RWPE1 (cell line): ENCODE measurements at regions not wholly inside any gene's neighbourhood (a gene's known extent, or its start where the extent isn't known, plus 50 kb on each side); places are given as distances from the start of the nearest gene placed in this dataset.

Experiments used
- CTCF ChIA-PET: fragments of 350-600 bp; sonication (Branson Sonifier 250); formaldehyde crosslinking; extraction: SDS; loops from one replicate; lab custom pipeline; 2021; lab: Yijun Ruan, JAX
- POLR2A ChIA-PET: fragments of 400-600 bp; formaldehyde crosslinking; extraction: SDS; loops from one replicate; lab custom pipeline; 2020; ENCODE audit warnings: antibody characterized with exemption; ENCODE audit not compliant: low non-redundant PET; lab: Yijun Ruan, JAX
- DNase-seq: peaks from one replicate; pipeline ENCODE4 v3.0.0; 2012; ENCODE audit warnings: low spot score
- H3K27ac ChIP-seq: fragments of 450-650 bp; 2 replicates; pipeline ENCODE4 v1.5.1; 2017
- TF ChIP-seq, protein P1 (sequence below): fragments of 450-650 bp; conservative IDR thresholded peaks from 2 replicates; pipeline ENCODE4 v1.5.1; 2017; ENCODE audit warnings: low read depth, mild to moderate bottlenecking

DNA sequence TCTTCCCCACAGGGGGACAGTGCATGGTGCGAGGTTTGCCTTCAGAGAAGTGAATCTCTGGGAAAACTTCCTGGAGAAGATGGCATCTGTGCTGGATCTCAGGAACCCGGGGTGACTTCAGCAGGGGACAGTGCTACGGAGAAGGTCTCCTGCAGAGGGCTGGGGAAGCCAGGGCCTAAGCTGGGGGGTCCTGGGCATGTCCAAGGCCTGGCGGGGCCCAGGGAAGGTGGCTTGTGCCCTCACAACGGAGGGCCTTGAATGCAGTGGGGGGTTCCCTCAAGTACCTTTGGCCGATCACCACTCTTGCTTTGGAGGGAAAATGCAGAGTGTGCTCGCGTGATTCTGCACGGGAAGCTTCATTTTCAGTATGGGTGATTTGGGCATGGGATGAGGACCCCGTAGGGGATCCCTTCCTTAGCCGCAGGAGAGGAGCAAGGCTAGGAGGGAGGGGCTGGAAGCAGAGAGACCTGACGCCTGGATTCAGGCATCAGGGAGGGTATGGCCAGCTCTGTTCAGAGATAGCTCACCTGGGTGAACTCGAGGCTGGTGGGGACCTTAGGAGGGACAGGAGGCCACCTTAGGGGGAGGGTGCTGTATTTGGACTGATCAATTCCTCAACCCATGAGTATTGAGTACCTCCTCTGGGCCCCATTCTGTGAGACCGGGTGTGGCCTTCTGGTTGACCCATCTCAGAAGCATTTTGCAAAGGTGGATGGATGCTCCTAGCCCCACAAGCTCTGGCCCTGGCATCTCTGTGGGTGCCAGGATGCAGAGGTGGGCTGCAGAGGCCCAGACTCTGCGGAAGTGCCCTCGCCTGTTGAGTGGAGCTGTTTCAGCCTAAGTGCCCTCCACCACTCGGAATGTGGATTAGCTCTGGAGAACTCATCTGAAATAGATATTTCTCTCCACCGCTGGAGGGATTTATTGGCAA is 529.4 kb downstream of the TBC1D22A start:
- TF ChIP-seq, protein P1, sequence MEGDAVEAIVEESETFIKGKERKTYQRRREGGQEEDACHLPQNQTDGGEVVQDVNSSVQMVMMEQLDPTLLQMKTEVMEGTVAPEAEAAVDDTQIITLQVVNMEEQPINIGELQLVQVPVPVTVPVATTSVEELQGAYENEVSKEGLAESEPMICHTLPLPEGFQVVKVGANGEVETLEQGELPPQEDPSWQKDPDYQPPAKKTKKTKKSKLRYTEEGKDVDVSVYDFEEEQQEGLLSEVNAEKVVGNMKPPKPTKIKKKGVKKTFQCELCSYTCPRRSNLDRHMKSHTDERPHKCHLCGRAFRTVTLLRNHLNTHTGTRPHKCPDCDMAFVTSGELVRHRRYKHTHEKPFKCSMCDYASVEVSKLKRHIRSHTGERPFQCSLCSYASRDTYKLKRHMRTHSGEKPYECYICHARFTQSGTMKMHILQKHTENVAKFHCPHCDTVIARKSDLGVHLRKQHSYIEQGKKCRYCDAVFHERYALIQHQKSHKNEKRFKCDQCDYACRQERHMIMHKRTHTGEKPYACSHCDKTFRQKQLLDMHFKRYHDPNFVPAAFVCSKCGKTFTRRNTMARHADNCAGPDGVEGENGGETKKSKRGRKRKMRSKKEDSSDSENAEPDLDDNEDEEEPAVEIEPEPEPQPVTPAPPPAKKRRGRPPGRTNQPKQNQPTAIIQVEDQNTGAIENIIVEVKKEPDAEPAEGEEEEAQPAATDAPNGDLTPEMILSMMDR = no peak
- CTCF ChIA-PET = interaction anchor here (0.6 kb wide), 1 partner anchor 27 kb away, joined by 4 read pairs; no protein-coding TSS in a partner anchor
- POLR2A ChIA-PET = no interaction called here
- DNase-seq = no peak
- peak overlapping the region; percentile 43; the same call in 1 of the 2 replicates for H3K27ac ChIP-seq

DNA sequence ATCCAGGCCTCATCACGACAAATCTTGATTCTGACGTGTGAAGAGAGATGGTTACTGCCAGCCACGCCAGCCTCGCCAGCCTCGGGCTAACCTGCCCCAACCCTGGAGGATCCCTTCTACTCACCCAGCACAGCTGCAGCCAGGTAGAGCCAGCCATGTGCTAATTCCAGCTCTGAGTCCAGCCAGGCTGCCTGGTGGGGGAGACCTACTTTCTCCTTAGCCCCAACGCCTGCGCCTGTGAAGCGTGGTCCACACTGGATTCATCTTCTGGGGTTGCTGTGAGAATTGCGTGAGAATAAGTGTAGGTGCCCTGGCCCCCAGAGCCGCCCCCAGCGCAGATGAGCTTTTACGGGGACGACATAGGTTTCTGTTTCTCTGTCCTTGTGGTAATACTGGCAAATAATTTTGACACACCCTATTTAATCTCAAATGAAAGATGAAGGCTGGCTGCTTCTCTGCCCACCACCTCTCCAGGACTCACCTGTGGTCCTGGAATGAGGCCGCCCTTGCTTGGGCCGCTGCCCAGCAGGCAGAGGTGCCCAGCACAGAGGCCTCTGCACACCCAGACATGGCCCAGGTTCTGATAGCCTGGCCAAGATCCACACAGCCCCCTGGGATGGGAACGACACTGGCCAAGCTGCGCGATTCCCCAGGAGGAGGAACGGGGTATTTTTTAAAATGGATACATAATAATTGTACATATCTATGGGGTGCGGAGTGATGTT is 528.4 kb downstream of the TBC1D22A start:
- ChIA-PET POLR2A (no interaction called here), CTCF (no interaction called here)
- TF ChIP-seq, protein P1 = no peak

DNA sequence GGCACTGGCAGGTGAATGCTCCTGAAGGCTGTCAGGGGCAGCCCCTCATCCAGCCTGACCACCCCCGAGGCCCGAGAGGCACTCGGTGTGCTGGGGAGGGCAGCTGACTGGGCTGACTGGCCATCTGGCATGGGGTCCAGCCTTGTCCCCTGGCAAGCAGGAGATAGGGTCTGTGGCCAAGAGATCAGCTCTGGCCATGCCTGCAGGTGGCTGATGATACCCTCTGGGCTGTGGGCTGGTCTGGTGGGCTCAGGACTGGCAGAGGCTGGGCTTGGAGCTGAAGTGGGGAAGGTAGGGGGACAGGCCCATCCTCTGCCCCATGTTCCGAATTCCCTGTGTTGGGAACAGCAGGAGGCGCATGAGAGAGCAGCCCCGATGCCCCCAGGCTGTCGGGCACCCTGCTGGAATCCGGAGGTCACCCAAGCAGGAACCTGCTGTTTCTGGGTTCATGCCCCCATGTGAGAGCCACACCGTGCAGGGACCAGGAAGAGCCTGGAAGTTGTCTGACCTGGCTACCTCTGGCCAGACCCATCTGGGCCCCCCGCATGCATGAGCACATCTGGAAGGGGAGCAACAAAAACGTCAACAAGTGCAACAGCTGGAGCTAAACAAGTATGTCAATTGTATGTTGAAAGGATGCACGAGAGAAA is 527.0 kb downstream of the TBC1D22A start:
- ChIA-PET POLR2A (no interaction called here), CTCF (no interaction called here)

More for the DNA sequence above, 528.4 kb downstream of the TBC1D22A start:
- no peak for DNase-seq
- H3K27ac ChIP-seq = no peak overlapping the region

DNA sequence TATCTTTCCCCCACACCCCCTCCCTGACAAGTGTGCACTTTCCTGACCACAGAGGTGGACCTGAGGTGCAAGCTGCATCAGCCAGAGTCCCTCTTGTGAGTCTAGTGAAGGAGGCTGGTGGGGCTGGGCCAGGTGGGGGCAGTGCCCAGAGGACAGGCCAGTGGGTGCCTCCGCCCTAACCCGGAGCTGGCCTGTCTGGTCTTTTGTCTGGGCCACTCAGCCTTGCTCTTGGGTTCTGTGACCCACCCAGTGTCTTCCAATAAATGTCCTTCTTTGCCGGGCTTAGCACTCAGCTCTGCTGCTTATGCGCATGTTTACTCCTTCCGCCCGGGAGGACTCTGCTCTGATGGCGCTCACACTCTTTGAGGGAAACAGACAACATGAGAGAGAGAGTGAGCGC is 526.2 kb downstream of the TBC1D22A start:
- ChIA-PET POLR2A (no interaction called here), CTCF (interaction anchor here (0.7 kb wide), 1 partner anchor 75 kb away, joined by 3 read pairs; no protein-coding TSS in a partner anchor)
- no peak for DNase-seq
- TF ChIP-seq, protein P1 = no peak
- no peak overlapping the region for H3K27ac ChIP-seq

More for the DNA sequence above, 527.0 kb downstream of the TBC1D22A start:
- TF ChIP-seq, protein P1 = no peak
- no peak for DNase-seq
- no peak overlapping the region for H3K27ac ChIP-seq

DNA sequence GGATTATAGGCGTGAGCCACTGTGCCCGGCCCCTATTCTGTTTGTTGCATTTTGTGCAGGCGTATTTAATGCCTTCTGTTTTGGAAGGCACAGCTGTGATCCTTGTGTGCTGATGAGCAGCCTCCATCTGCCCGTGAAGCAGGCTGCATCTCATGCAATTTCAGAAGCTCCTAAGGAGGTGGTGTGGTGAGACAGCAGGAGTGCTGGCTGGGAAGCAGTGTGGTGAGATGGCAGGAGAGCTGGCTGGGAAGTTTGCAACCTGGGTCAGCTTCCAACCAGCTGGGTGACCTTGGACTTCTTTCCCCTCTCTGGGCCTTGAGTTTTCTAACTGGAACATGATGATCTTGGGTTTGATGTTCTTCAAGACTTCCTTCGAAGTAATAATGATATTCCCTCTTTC is 525.1 kb downstream of the TBC1D22A start:
- DNase-seq = no peak
- ChIA-PET POLR2A (no interaction called here), CTCF (no interaction called here)
- H3K27ac ChIP-seq = no peak overlapping the region
- TF ChIP-seq, protein P1 = no peak

DNA sequence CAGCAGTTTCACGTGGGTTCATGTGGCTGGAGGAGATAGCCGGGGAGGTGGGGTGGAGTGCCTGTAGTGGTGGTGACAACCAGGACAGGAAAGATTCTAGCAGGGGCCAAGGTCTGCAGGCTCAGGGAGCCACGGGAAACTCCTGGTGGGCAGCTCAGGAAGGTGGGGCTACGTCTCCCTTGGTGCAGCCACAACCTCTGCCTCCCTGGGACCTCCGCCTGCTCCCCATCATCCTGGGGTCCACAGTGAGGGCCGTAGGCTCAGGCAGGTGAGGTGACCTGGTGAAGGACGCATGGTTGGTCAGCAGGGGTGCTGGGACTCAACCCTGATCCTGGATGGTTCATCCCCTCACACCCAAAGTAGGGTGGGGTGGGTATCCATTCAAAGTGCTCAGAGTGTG is 524.1 kb downstream of the TBC1D22A start:
- no peak for DNase-seq
- CTCF ChIA-PET = no interaction called here
- POLR2A ChIA-PET = no interaction called here
- H3K27ac ChIP-seq = no peak overlapping the region
- TF ChIP-seq, protein P1 = no peak
